ENCODE measurements at regions not wholly inside any gene's neighbourhood (a gene's known extent, or its start where the extent isn't known, plus 50 kb on each side); places are given as distances from the start of the nearest gene placed in this dataset.

DNA sequence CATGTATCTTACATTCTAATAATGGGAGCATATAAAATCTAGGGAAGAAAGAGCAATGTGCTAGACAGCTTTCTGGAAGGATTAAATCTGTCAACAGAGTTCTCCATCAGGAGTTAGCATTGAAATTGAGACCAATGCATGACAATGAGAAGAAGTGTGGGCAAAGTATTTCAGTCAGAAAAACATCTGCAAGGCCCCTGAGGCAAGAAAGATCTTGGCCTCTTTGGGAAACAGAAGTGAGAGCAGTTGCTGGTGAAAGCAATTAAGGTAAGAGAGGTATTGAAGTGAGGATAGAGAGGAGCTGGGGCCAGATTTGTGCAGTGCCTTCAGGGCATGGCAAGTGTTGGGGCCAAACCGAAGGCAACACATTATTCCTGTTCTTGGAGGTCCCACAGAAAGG lies 999.1 kb downstream of the STPG2 start:
- TF ChIP-seq, protein P1, sequence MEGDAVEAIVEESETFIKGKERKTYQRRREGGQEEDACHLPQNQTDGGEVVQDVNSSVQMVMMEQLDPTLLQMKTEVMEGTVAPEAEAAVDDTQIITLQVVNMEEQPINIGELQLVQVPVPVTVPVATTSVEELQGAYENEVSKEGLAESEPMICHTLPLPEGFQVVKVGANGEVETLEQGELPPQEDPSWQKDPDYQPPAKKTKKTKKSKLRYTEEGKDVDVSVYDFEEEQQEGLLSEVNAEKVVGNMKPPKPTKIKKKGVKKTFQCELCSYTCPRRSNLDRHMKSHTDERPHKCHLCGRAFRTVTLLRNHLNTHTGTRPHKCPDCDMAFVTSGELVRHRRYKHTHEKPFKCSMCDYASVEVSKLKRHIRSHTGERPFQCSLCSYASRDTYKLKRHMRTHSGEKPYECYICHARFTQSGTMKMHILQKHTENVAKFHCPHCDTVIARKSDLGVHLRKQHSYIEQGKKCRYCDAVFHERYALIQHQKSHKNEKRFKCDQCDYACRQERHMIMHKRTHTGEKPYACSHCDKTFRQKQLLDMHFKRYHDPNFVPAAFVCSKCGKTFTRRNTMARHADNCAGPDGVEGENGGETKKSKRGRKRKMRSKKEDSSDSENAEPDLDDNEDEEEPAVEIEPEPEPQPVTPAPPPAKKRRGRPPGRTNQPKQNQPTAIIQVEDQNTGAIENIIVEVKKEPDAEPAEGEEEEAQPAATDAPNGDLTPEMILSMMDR (IDR thresholded peaks at IDR 0.05; ENCODE audit: low read depth, low read length, poor library complexity, severe bottlenecking), result no peak
- TF ChIP-seq EZH2phosphoT487 (IDR thresholded peaks at IDR 0.05; ENCODE audit: borderline replicate concordance, low read length), result no peak

All from DOHH2 (cell line).